LNCAP (cell line): ENCODE measurements at regions not wholly inside any gene's neighbourhood (a gene's known extent, or its start where the extent isn't known, plus 50 kb on each side); places are given as distances from the start of the nearest gene placed in this dataset.

Experiments
- TF ChIP-seq, protein P1 (sequence below): fragments of 450-650 bp; IDR thresholded peaks from 2 replicates; pipeline ENCODE4 v1.5.1; 2017; ENCODE audit warnings: mild to moderate bottlenecking

DNA sequence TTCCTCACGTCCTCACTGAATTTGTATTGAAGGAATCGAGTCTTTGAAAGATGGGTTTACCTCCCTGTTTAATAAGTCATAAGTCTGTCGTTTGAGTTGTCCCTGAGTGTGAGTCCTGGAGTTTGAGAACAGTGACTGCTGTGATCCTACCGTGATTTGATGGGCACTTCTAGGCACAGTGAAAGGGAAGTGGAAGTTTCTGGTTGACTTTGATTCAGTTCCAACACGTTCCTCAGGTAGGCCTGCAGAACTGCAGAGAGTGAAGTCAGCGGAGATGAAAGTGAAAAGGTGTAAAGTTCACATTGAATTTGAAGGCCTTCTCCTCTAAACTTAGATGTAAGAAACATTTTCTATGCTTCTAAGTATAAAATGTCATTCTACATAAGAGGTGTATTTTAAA is 52.9 kb upstream of the ACKR3 start:
- TF ChIP-seq, protein P1, sequence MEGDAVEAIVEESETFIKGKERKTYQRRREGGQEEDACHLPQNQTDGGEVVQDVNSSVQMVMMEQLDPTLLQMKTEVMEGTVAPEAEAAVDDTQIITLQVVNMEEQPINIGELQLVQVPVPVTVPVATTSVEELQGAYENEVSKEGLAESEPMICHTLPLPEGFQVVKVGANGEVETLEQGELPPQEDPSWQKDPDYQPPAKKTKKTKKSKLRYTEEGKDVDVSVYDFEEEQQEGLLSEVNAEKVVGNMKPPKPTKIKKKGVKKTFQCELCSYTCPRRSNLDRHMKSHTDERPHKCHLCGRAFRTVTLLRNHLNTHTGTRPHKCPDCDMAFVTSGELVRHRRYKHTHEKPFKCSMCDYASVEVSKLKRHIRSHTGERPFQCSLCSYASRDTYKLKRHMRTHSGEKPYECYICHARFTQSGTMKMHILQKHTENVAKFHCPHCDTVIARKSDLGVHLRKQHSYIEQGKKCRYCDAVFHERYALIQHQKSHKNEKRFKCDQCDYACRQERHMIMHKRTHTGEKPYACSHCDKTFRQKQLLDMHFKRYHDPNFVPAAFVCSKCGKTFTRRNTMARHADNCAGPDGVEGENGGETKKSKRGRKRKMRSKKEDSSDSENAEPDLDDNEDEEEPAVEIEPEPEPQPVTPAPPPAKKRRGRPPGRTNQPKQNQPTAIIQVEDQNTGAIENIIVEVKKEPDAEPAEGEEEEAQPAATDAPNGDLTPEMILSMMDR: no peak

DNA sequence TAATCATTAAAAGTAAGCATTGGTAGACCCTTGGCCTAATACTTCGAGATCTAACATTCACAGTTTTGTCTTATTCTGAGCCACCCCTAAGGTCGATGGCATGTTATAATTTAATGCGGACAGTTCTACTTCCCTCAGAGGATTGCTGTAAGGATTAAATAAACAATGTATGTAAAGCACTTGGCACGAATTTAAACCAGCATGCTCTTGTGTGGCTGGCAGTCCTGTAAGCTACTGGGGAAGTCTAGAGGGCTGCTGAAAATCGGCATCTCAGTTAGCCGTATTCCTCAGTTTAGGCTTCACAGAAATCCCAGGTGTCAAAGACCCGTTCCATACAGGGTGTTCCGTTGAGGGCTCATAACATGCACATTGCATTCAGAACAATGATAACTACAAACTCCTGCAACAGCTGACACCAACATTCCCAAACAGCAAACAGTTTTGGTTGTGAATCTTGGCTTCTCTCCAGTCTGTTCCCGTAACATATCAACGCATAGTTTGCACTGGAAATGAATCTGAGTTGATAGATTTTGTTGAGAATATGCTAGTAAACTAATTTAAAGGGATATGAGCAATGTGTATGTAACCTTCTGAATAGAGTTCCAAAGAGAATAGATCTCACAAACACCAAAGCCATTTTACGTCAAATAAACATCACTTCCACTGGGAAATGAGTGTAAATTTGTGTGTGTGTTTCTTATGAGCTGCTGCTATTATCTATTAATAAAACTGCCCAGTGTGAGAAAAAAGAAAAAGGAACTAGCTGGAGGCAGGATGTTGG is 52.2 kb upstream of the ACKR3 start:
- TF ChIP-seq, protein P1: no peak
